GM21515 (cell line): ENCODE measurements at regions not wholly inside any gene's neighbourhood (a gene's known extent, or its start where the extent isn't known, plus 50 kb on each side); places are given as distances from the start of the nearest gene placed in this dataset.

ENCODE experiments used
- ATAC-seq: cut with Tn5 transposase; IDR thresholded peaks from one replicate; pipeline ENCODE4 v1.9.1; 2021; ENCODE audit not compliant: unreplicated experiment

DNA sequence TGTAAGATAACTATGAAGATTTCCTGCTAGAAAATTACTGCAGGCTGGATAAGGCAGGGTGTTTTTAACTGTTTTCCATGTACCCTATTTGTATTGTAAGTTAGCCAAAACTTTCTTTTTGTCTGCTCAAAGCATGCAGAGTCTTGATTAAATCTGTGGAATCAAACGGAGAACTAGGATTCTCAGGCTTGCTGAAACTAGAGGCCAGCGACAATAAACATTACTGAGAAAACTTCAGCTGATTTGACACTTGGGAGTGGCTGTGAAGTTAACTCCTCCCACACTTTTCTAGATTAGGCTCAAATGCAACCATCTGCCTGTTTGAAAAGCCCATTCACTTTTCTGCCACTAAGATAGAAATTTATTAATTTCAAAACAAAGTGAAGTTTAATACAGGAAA is 153.2 kb upstream of the FRMD4B start:
- no peak for ATAC-seq

GRCh38 chr3:69538281-69538680 is 152.4 kb upstream of the FRMD4B start:
- ATAC-seq, result no peak

- no peak for ATAC-seq
Measured at GRCh38 chr3:69536306-69537020, 150.6 kb upstream of the FRMD4B start.

DNA sequence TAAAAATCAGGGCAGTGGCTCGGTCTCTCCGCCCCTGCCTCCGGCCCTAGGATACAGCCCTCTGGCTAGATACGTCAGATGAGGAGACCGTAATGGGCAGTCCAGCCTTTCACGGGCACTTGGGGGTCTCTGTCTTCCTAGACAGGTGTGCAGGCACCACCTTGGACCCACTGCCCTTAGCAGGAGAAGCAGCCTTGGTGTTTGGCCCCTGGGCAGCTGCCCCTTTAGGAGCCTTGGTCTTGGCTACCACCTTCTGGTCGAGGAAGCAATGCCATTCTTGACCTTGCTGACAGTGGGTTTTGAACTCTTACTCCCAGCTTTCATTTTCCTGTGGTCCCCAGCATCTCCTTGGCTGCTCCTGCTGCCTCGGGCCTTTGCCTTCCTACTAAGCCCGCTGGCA is 149.7 kb upstream of the FRMD4B start:
- ATAC-seq, result no peak

DNA sequence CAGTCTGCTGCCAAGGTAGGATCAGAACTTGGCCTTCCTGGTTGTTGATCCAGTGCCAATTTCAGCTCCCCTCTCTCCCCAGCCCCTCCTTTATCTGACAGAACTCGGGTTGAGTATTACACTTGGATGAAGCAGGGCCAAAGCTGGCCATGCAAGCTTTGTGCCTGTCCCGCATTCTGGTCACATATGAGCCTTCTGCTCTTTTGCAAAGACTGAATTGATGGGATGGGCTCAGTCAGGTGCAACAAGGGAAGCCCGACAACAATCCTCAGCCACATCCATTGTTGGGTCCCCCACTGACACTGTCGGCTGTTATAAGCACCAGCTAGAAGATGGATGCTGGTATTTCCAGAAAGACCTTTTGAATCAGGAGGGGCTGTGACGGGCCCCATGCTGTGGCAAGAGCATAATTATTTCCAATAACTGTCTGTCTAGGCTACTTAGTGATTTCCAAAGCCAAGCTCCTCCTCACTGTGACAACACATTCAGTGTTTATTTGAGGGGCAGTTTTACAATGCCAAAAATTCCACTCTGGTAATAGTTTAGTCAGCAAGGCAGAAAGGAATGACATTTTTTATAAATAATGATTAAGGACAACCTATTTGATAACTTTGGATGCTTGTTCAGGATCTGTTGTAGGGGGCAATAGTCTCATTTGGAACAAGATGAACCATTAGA is 146.8 kb upstream of the FRMD4B start:
- ATAC-seq, result no peak

- ATAC-seq, result no peak
Measured at GRCh38 chr3:69531576-69532546, 146.0 kb upstream of the FRMD4B start.

GRCh38 chr3:69530554-69530953 is 144.7 kb upstream of the FRMD4B start:
- no peak for ATAC-seq

DNA sequence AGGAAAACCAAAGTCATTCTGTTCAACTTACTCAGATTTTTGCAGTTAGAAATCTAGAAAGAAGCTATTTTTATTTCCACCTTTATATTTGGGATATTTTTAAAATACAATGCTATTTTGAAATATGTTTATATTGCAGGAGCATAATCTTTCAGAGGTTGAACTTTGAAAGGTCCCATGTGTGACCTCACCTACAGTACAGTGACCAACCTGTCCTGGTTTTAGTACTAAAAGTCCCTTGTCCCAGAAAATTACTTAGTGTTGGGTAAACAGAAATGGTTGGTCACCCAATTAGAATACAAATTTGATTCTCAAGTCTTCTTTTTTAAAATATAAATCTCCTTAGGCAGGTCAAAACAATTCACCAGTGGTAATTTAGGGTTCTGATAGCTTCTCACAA is 141.6 kb upstream of the FRMD4B start:
- no peak for ATAC-seq

DNA sequence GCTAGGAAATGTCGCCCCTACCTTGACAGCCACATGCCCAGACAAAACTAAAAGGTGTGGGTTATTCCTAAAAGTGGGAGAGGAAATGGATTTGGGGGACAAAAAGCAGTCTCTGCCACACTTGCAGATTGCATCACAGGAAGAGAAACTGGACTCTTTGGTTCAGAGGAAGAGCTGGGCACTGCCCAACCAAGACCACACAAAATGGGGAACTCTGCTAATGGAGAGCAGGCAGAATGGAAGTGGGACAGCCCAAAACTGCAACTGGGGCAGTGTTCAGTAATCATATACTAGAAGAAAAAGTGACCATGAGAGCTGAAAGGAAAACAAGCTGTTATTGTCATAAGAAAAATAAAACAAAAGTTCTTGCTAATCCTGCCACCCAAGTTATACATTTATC is 138.9 kb upstream of the FRMD4B start:
- ATAC-seq, result no peak

DNA sequence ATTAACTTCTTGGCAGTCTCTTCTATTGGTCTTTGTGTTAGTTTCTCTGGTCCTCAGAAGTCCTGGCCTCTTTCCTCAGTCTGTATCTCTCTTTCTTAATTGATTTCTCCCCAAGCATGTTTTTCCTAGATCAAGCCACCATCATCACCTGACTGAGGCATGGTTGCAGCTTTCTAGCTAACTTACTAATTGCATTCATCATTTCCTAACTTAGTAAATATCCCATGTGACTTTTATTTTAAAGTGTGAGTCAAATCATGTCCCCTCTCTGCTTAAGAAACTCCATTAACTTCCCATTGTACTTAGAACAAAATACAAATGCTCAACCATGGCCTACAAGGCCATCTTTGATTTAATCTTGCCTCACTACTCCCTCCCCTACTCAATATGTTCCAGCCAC is 135.4 kb upstream of the FRMD4B start:
- ATAC-seq, result no peak

- ATAC-seq, result no peak
Measured at GRCh38 chr3:69511361-69511760, 125.5 kb upstream of the FRMD4B start.

GRCh38 chr3:69510481-69511030 is 124.7 kb upstream of the FRMD4B start:
- ATAC-seq, result no peak

DNA sequence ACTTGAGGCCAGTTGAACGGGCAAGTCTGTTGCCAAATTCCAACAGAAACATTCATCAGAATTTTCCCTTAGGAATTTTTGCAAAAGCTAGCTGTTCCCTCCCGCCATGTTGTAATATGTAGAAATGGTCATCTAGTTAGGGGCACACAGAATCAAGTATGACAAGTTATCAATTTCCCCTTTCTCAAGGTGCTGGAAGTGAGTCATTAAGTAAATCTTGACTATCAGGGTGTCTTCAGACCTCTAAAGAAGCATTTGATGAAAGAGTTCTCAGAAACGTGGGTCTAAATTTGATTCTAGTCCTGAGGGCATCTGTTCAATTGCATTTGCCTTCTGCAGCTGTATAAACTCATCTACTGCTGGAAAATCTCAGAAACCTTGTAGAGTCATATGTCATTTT is 123.4 kb upstream of the FRMD4B start:
- no peak for ATAC-seq

- no peak for ATAC-seq
Measured at GRCh38 chr3:69505770-69506407, 120.0 kb upstream of the FRMD4B start.

DNA sequence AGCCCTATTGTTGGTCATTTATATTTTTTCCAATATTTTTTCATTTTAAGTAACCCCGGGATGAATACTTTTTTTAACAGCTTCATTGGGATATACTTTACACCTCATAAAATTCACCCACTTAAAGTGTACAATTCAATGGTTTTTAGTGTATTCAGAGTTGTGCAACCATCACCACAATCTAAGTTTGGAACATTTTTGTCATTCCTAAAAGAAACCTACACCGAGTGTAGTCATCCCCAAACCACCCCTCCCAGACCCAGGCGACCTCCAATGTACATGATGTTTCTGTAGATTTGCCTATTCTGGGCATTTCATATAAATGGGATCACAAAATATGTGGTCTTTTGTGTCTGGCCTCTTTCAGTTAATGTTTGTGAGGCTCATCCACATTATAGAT is 118.3 kb upstream of the FRMD4B start:
- no peak for ATAC-seq

DNA sequence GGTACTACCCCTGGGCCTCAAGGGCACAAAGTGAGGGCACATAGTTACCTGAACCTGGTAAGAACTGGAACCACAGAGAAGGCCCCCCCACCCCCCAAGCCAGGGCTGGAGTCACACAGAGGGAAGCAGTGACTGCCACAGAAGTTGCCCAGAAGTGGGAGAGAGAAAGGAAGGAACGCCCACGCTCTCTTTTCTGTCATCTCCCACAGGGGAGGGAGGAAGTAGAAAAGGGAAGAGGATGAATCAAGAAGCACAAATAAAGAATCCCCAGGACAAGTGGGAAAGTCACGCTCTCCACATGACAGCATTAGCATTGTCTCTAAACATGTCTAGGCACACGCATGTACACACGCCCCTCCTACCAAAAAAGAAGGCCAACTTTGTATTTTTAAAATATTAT is 114.7 kb upstream of the FRMD4B start:
- ATAC-seq, result no peak

DNA sequence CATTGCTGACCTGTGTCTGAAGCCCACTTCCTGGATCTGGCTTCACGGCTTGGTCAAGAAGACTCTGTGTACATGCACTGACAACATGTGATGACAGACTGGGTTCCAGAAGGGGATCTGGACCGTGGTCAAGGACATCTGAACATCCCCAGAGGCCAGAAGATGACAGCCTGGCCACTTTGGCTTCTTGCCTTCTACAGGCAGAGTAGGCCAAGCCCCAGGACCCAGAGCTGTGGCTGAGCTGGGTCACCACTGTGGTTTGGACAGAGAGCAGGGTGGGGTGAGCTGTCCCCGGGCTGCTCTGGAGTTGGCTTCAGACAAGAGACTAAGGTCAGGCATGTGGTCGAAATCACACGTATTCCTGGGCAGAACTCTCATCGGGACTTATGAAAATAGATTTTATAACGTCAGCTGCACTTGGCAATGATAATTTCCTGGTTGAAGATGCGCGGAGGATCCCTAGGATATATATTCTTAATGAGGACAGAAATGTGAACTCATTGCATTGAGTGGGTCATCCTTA is 114.1 kb upstream of the FRMD4B start:
- ATAC-seq, result no peak

GRCh38 chr3:69499422-69499821 is 113.5 kb upstream of the FRMD4B start:
- no peak for ATAC-seq

DNA sequence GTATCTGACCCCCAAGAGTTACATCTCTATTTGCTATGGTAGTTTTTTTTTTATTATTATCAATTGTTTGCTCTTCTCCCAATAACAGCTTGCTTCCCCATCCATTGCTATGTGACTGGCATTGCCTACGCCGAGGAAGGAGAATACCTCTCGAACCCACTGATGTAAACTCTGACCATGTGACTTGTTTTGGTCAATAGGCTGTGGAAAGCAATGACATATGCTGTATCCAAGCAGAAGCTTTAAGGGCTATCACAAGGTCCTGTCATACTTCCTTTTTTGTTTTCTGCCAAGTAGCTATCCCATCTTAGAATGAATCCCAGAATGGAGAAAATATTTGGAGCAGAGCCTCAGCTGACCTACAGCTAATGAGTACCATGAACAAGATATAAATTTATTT is 111.0 kb upstream of the FRMD4B start:
- no peak for ATAC-seq

GRCh38 chr3:69494185-69494584 is 108.3 kb upstream of the FRMD4B start:
- ATAC-seq, result no peak

- no peak for ATAC-seq
Measured at GRCh38 chr3:69493157-69493556, 107.3 kb upstream of the FRMD4B start.
